ENCODE measurements at regions not wholly inside any gene's neighbourhood (a gene's known extent, or its start where the extent isn't known, plus 50 kb on each side); places are given as distances from the start of the nearest gene placed in this dataset.

GRCh38 chr5:97735209-97735608 is 552.2 kb upstream of the RIOK2 start:
- DNase-seq, result no peak

GRCh38 chr5:97737608-97738007 is 554.6 kb upstream of the RIOK2 start:
- no peak for DNase-seq

GRCh38 chr5:97745817-97746216 is 562.8 kb upstream of the RIOK2 start:
- no peak for DNase-seq

GRCh38 chr5:97750576-97750975 is 567.5 kb upstream of the RIOK2 start:
- DNase-seq, result peak; percentile 6

- peak; percentile 25 for DNase-seq
These were observed 568.5 kb upstream of the RIOK2 start for GRCh38 chr5:97751540-97751939.

GRCh38 chr5:97752871-97753270 is 569.8 kb upstream of the RIOK2 start:
- DNase-seq, result no peak

- no peak for DNase-seq
These were observed 579.4 kb upstream of the RIOK2 start for GRCh38 chr5:97762483-97762882.

GRCh38 chr5:97764700-97765099 is 581.7 kb upstream of the RIOK2 start:
- DNase-seq, result no peak

- DNase-seq, result no peak
These were observed 595.4 kb upstream of the RIOK2 start for GRCh38 chr5:97778451-97778850.

- no peak for DNase-seq
These were observed 605.3 kb upstream of the RIOK2 start for GRCh38 chr5:97788369-97788768.

- DNase-seq, result no peak
These were observed 615.0 kb upstream of the RIOK2 start for GRCh38 chr5:97797994-97798451.

- no peak for DNase-seq
These were observed 618.4 kb upstream of the RIOK2 start for GRCh38 chr5:97801461-97801860.

- DNase-seq, result no peak
These were observed 637.1 kb upstream of the RIOK2 start for GRCh38 chr5:97820138-97820537.

- no peak for DNase-seq
These were observed 649.7 kb upstream of the RIOK2 start for GRCh38 chr5:97832645-97833296.

- no peak for DNase-seq
These were observed 651.5 kb upstream of the RIOK2 start for GRCh38 chr5:97834561-97834960.

GRCh38 chr5:97835112-97835511 is 652.1 kb upstream of the RIOK2 start:
- DNase-seq, result no peak

GRCh38 chr5:97836816-97837215 is 653.8 kb upstream of the RIOK2 start:
- no peak for DNase-seq

GRCh38 chr5:97838214-97838613 is 655.2 kb upstream of the RIOK2 start:
- DNase-seq, result peak; percentile 76

GRCh38 chr5:97839341-97840086 is 656.5 kb upstream of the RIOK2 start:
- DNase-seq, result no peak

- no peak for DNase-seq
These were observed 657.6 kb upstream of the RIOK2 start for GRCh38 chr5:97840643-97841042.

GRCh38 chr5:97842687-97843086 is 659.6 kb upstream of the RIOK2 start:
- DNase-seq, result no peak

- no peak for DNase-seq
These were observed 661.8 kb upstream of the RIOK2 start for GRCh38 chr5:97844797-97845196.

GRCh38 chr5:97846643-97847042 is 663.6 kb upstream of the RIOK2 start:
- no peak for DNase-seq

GRCh38 chr5:97847920-97848631 is 665.0 kb upstream of the RIOK2 start:
- no peak for DNase-seq
